PC-9 (cell line): ENCODE measurements at regions not wholly inside any gene's neighbourhood (a gene's known extent, or its start where the extent isn't known, plus 50 kb on each side); places are given as distances from the start of the nearest gene placed in this dataset.

Experiments used
- CTCF ChIP-seq: fragments of 200-600 bp; sonication (generic); conservative IDR thresholded peaks from 2 replicates; pipeline ENCODE4 v1.6.1; 2017; ENCODE audit warnings: mixed run types, antibody characterized with exemption, mild to moderate bottlenecking, moderate library complexity
- EZH2 ChIP-seq: fragments of 200-600 bp; sonication (generic); IDR thresholded peaks from 2 replicates; pipeline ENCODE4 v1.8.0; 2017; ENCODE audit warnings: antibody characterized with exemption, low read depth

- no peak for TF ChIP-seq CTCF
- no peak for TF ChIP-seq EZH2
Measured at GRCh38 chr13:65881561-65882155, 1348.5 kb downstream of the PCDH9 start.
